HEK293 (cell line): ENCODE measurements at regions not wholly inside any gene's neighbourhood (a gene's known extent, or its start where the extent isn't known, plus 50 kb on each side); places are given as distances from the start of the nearest gene placed in this dataset.
A peak's percentile ranks its signal among the peaks of the same experiment; 100 is the strongest.

Experiments
- CTCF ChIA-PET: fragments of 350-600 bp; formaldehyde crosslinking; extraction: SDS; loops from one replicate; lab custom pipeline; 2021; ENCODE audit warnings: antibody characterized with exemption; lab: Yijun Ruan, JAX
- POLR2A ChIA-PET: fragments of 300-600 bp; formaldehyde crosslinking; extraction: SDS; loops from one replicate; lab custom pipeline; 2020; ENCODE audit warnings: antibody characterized with exemption, inconsistent platforms; lab: Yijun Ruan, JAX
- H3K27ac ChIP-seq: fragments of 200-500 bp; sonication (Bioruptor generic); 2 replicates; pipeline ENCODE4 v1.5.1; 2014; ENCODE audit warnings: low read depth, low read length, control low read depth, inconsistent platforms; ENCODE audit errors: extremely low read depth
- H3K36me3 ChIP-seq, 2 experiments: fragments of 200-500 bp in 1 of 2; sonication (Bioruptor generic) in 1 of 2; 1 replicate in 1 of 2; 2 replicates in 1 of 2; pipeline ENCODE4 v1.5.1; 2014 to 2017; ENCODE audit warnings: inconsistent platforms in 2 of 2, low read length in 2 of 2; ENCODE audit not compliant: control insufficient read depth in 2 of 2, insufficient read depth in 1 of 2
- H3K4me1 ChIP-seq: fragments of 200-500 bp; sonication (Bioruptor generic); 2 replicates; pipeline ENCODE4 v1.5.1; 2014; ENCODE audit warnings: mild to moderate bottlenecking, low read length, inconsistent platforms; ENCODE audit not compliant: control insufficient read depth, insufficient read depth
- H3K4me3 ChIP-seq: 2 replicates; pipeline ENCODE4 v1.5.1; 2011; ENCODE audit warnings: low read depth, mild to moderate bottlenecking, control low read depth, low read length, moderate library complexity
- H3K9me3 ChIP-seq: fragments of 200-500 bp; sonication (Bioruptor generic); 2 replicates; pipeline ENCODE4 v1.5.1; 2014; ENCODE audit warnings: low read depth, low read length, inconsistent platforms; ENCODE audit not compliant: control insufficient read depth, insufficient read depth
- AEBP2 ChIP-seq: fragments of 450-650 bp; formaldehyde crosslinking; IDR thresholded peaks from 2 replicates; pipeline ENCODE4 v1.5.1; 2016; ENCODE audit warnings: missing biosample characterization, missing genetic modification characterization, borderline replicate concordance
- BCL11A ChIP-seq: fragments of 450-650 bp; formaldehyde crosslinking; IDR thresholded peaks from 2 replicates; pipeline ENCODE4 v1.5.1; 2016; ENCODE audit warnings: low read depth, missing biosample characterization, missing genetic modification characterization
- PRDM4 ChIP-seq: fragments of 450-650 bp; formaldehyde crosslinking; IDR thresholded peaks from 2 replicates; pipeline ENCODE4 v1.5.1; 2017; ENCODE audit warnings: missing biosample characterization, missing genetic modification characterization
- SCRT1 ChIP-seq: fragments of 450-650 bp; formaldehyde crosslinking; IDR thresholded peaks from 2 replicates; pipeline ENCODE4 v1.5.1; 2016; ENCODE audit warnings: missing biosample characterization, missing genetic modification characterization, borderline replicate concordance
- SCRT2 ChIP-seq: fragments of 450-650 bp; formaldehyde crosslinking; IDR thresholded peaks from 2 replicates; pipeline ENCODE4 v1.5.1; 2016; ENCODE audit warnings: missing biosample characterization, missing genetic modification characterization
- SP3 ChIP-seq: fragments of 450-650 bp; formaldehyde crosslinking; IDR thresholded peaks from 2 replicates; pipeline ENCODE4 v1.5.1; 2016; ENCODE audit warnings: missing biosample characterization, missing genetic modification characterization
- ZBTB26 ChIP-seq: fragments of 450-650 bp; formaldehyde crosslinking; optimal IDR thresholded peaks from 2 replicates; pipeline ENCODE3; 2016; ENCODE audit warnings: missing biosample characterization, mild to moderate bottlenecking, missing genetic modification characterization
- ZNF175 ChIP-seq: fragments of 450-650 bp; formaldehyde crosslinking; IDR thresholded peaks from 2 replicates; pipeline ENCODE4 v1.5.1; 2016; ENCODE audit warnings: missing biosample characterization, missing genetic modification characterization
- ZNF18 ChIP-seq: fragments of 450-650 bp; formaldehyde crosslinking; IDR thresholded peaks from 2 replicates; pipeline ENCODE4 v1.5.1; 2016; ENCODE audit warnings: missing biosample characterization, missing genetic modification characterization
- ZNF362 ChIP-seq: fragments of 450-650 bp; formaldehyde crosslinking; IDR thresholded peaks from 2 replicates; pipeline ENCODE4 v1.5.1; 2016; ENCODE audit warnings: missing biosample characterization, missing genetic modification characterization
- ZNF529 ChIP-seq: fragments of 450-650 bp; formaldehyde crosslinking; IDR thresholded peaks from 2 replicates; pipeline ENCODE4 v1.5.1; 2017; ENCODE audit warnings: missing genetic modification characterization, missing biosample characterization; ENCODE audit not compliant: insufficient replicate concordance
- ZNF610 ChIP-seq: fragments of 450-650 bp; formaldehyde crosslinking; IDR thresholded peaks from 2 replicates; pipeline ENCODE4 v1.5.1; 2016; ENCODE audit warnings: missing biosample characterization, missing genetic modification characterization, borderline replicate concordance
- ZNF704 ChIP-seq: fragments of 450-650 bp; formaldehyde crosslinking; IDR thresholded peaks from 2 replicates; pipeline ENCODE4 v1.5.1; 2016; ENCODE audit warnings: missing biosample characterization, missing genetic modification characterization

- H3K9me3 ChIP-seq: no peaks in the 10 kb centered on the region
- ChIA-PET CTCF (interaction anchor here (0.7 to 1.1 kb wide), 3 partner anchors 15 to 690 kb away, joined by 3 read pairs; no protein-coding TSS in a partner anchor), POLR2A (no interaction called here)
- TF ChIP-seq ZNF18 (tag by site-specific recombination) (no peak), SCRT2 (tag by site-specific recombination) (peak; percentile 89), SCRT1 (tag by site-specific recombination) (0 out of 2 replicates have a peak, but pooled peaks have one; percentile 43), ZNF610 (tag by site-specific recombination) (peak; percentile 95)
- no peaks in the 10 kb centered on the region for H3K36me3 ChIP-seq
- no peak overlapping the region for H3K27ac ChIP-seq
- peaks cover 4% of the 10 kb centered on the region; the same call in 1 of the 2 replicates for H3K4me1 ChIP-seq
- no peak overlapping the region for H3K4me3 ChIP-seq
Measured at GRCh38 chr20:51980277-51980676, 178.0 kb upstream of the SALL4 start.

- Histone ChIP-seq H3K9me3 (no peaks in the 10 kb centered on the region), H3K36me3 (no peaks in the 10 kb centered on the region), H3K4me1 (no peaks in the 10 kb centered on the region)
- POLR2A ChIA-PET: no interaction called here
- CTCF ChIA-PET: no interaction called here
- TF ChIP-seq ZNF175 (tag by site-specific recombination): no peak
- no peak for TF ChIP-seq PRDM4 (tag by site-specific recombination)
- no peak for TF ChIP-seq ZNF704
- TF ChIP-seq BCL11A (tag by site-specific recombination): no peak
- TF ChIP-seq ZNF362 (tag by site-specific recombination): no peak
- TF ChIP-seq SP3: no peak
- TF ChIP-seq AEBP2 (tag by site-specific recombination): no peak
- TF ChIP-seq ZBTB26 (tag by site-specific recombination): no peak
- TF ChIP-seq ZNF529 (tag by site-specific recombination): no peak
- TF ChIP-seq, all 188 proteins: peak for 0
- H3K4me3 ChIP-seq: no peak overlapping the region
- H3K27ac ChIP-seq: no peak overlapping the region
Measured at GRCh38 chr20:51979226-51979625, 176.9 kb upstream of the SALL4 start.
